NB4 (cell line): ENCODE measurements at regions not wholly inside any gene's neighbourhood (a gene's known extent, or its start where the extent isn't known, plus 50 kb on each side); places are given as distances from the start of the nearest gene placed in this dataset.

ENCODE experiments used
- DNase-seq: peaks from one replicate; pipeline ENCODE4 v3.0.0; 2010; ENCODE audit warnings: low read depth
- H3K4me3 ChIP-seq: one replicate; pipeline ENCODE4 v1.5.1; 2011; ENCODE audit warnings: mild to moderate bottlenecking, low read depth, low read length, moderate library complexity
- CTCF ChIP-seq: IDR thresholded peaks from one replicate; pipeline ENCODE4 v1.5.1; 2012; ENCODE audit warnings: low read depth, low read length
- MAX ChIP-seq: IDR thresholded peaks from 2 replicates; pipeline ENCODE4 v1.6.1; 2011; ENCODE audit warnings: low read depth, low read length
- MYC ChIP-seq: IDR thresholded peaks from 2 replicates; pipeline ENCODE4 v1.6.1; 2011; ENCODE audit warnings: low read depth, low read length
- POLR2A ChIP-seq: IDR thresholded peaks from 2 replicates; pipeline ENCODE4 v1.6.1; 2011; ENCODE audit warnings: mild to moderate bottlenecking; ENCODE audit not compliant: insufficient read length; ENCODE audit errors: extremely low read depth

- peak; percentile 2 for DNase-seq
- TF ChIP-seq POLR2A (no peak), MAX (no peak), CTCF (no peak), MYC (no peak)
These were observed 173.5 kb upstream of the LSM14A start for GRCh38 chr19:33998739-33999345.

GRCh38 chr19:34017024-34017423, 155.3 kb upstream of the LSM14A start:
- no peak overlapping the region for H3K4me3 ChIP-seq
- no peak for DNase-seq
- no peak for TF ChIP-seq CTCF
- no peak for TF ChIP-seq MYC
- TF ChIP-seq MAX, result no peak
- TF ChIP-seq POLR2A, result no peak

More at GRCh38 chr19:33998739-33999345, 173.5 kb upstream of the LSM14A start:
- H3K4me3 ChIP-seq, result no peak overlapping the region

- no peak for TF ChIP-seq CTCF
- TF ChIP-seq MAX, result no peak
- no peak for TF ChIP-seq POLR2A
- TF ChIP-seq MYC, result no peak
- DNase-seq, result no peak
- H3K4me3 ChIP-seq, result no peak overlapping the region
These were observed 154.7 kb upstream of the LSM14A start for GRCh38 chr19:34017601-34018000.

- H3K4me3 ChIP-seq, result no peak overlapping the region
- TF ChIP-seq MAX, result no peak
- TF ChIP-seq POLR2A, result no peak
- no peak for TF ChIP-seq CTCF
- TF ChIP-seq MYC, result no peak
- no peak for DNase-seq
These were observed 153.8 kb upstream of the LSM14A start for GRCh38 chr19:34018546-34018945.

- no peak for DNase-seq
- TF ChIP-seq CTCF (no peak), MAX (no peak), MYC (no peak), POLR2A (no peak)
- H3K4me3 ChIP-seq, result no peak overlapping the region
These were observed 148.9 kb upstream of the LSM14A start for GRCh38 chr19:34023381-34023780.

- H3K4me3 ChIP-seq, result no peak overlapping the region
- no peak for DNase-seq
- no peak for TF ChIP-seq MAX
- no peak for TF ChIP-seq CTCF
- TF ChIP-seq MYC, result no peak
- TF ChIP-seq POLR2A, result no peak
These were observed 138.4 kb upstream of the LSM14A start for GRCh38 chr19:34033880-34034279.
